GM23248 (cell line): ENCODE measurements at regions not wholly inside any gene's neighbourhood (a gene's known extent, or its start where the extent isn't known, plus 50 kb on each side); places are given as distances from the start of the nearest gene placed in this dataset.

Experiments
- DNase-seq: peaks from one replicate; pipeline ENCODE4 v3.0.0-alpha.2; 2015
- H2AFZ ChIP-seq: fragments of 200-600 bp; sonication (generic); 2 replicates; pipeline ENCODE4 v1.6.1; 2016; ENCODE audit warnings: antibody characterized with exemption
- H3F3A ChIP-seq: fragments of 200-600 bp; sonication (generic); 2 replicates; pipeline ENCODE4 v1.6.1; 2016; ENCODE audit warnings: mild to moderate bottlenecking, antibody characterized with exemption, mixed run types; ENCODE audit not compliant: insufficient read depth
- H3K27ac ChIP-seq: fragments of 200-600 bp; sonication (generic); 2 replicates; pipeline ENCODE4 v1.5.1; 2016; ENCODE audit warnings: mild to moderate bottlenecking
- H3K27me3 ChIP-seq: fragments of 200-600 bp; sonication (generic); replicated peaks from 2 replicates; pipeline ENCODE4 v1.6.1; 2016; ENCODE audit warnings: mild to moderate bottlenecking; ENCODE audit not compliant: insufficient read depth
- H3K36me3 ChIP-seq: fragments of 200-600 bp; sonication (generic); 2 replicates; pipeline ENCODE4 v1.6.1; 2016; ENCODE audit warnings: low read depth, mild to moderate bottlenecking
- H3K4me1 ChIP-seq: fragments of 200-600 bp; sonication (generic); 2 replicates; pipeline ENCODE4 v1.6.1; 2016; ENCODE audit warnings: mild to moderate bottlenecking; ENCODE audit not compliant: insufficient read depth
- H3K4me2 ChIP-seq: fragments of 200-600 bp; sonication (generic); one replicate; pipeline ENCODE4 v1.6.1; 2016; ENCODE audit warnings: mild to moderate bottlenecking; ENCODE audit not compliant: unreplicated experiment
- H3K4me3 ChIP-seq: fragments of 200-600 bp; sonication (generic); 2 replicates; pipeline ENCODE4 v1.5.1; 2016; ENCODE audit warnings: mild to moderate bottlenecking
- H3K79me2 ChIP-seq: fragments of 200-600 bp; sonication (generic); 2 replicates; pipeline ENCODE4 v1.6.1; 2016; ENCODE audit warnings: mild to moderate bottlenecking; ENCODE audit not compliant: insufficient read depth
- H3K9ac ChIP-seq: fragments of 200-600 bp; sonication (generic); 2 replicates; pipeline ENCODE4 v1.6.1; 2016; ENCODE audit warnings: mild to moderate bottlenecking
- H3K9me2 ChIP-seq: fragments of 200-600 bp; sonication (generic); 2 replicates; pipeline ENCODE4 v1.6.1; 2016; ENCODE audit warnings: mixed run types, mild to moderate bottlenecking, moderate library complexity; ENCODE audit not compliant: insufficient read depth
- H3K9me3 ChIP-seq: fragments of 200-600 bp; sonication (generic); one replicate; pipeline ENCODE4 v1.6.1; 2017; ENCODE audit warnings: low read depth
- H4K20me1 ChIP-seq: fragments of 200-600 bp; sonication (generic); 2 replicates; pipeline ENCODE4 v1.6.0; 2016; ENCODE audit not compliant: insufficient read depth
- EZH2 ChIP-seq: fragments of 200-600 bp; sonication (generic); IDR thresholded peaks from 2 replicates; pipeline ENCODE4 v1.6.1; 2018; ENCODE audit warnings: antibody characterized with exemption, mild to moderate bottlenecking; ENCODE audit not compliant: insufficient read depth, poor library complexity, severe bottlenecking
- EZH2phosphoT487 ChIP-seq: fragments of 200-600 bp; sonication (generic); IDR thresholded peaks from 2 replicates; pipeline ENCODE4 v1.6.1; 2018; ENCODE audit warnings: antibody characterized with exemption, moderate library complexity, mild to moderate bottlenecking, low read depth; ENCODE audit not compliant: insufficient read depth
- WGBS, 2 experiments: methylation state at CpG; one replicate each; pipeline ENCODE4 v1.1.6; 2015 to 2017; ENCODE audit warnings: low lambda C conversion rate in 2 of 2, low coverage in 1 of 2; ENCODE audit errors: missing lambda C conversion rate in 2 of 2; 5-methylcytosine and 5-hydroxymethylcytosine counted together
- in situ Hi-C: fragments of 300-500 bp; cut with MboI; formaldehyde crosslinking; loops from 2 replicates; pipeline ENCODE4 v1.15.0; 2020

- Histone ChIP-seq H3F3A (peaks cover 5% of the 10 kb centered on the region), H3K9ac (no peak overlapping the region), H3K79me2 (no peaks in the 10 kb centered on the region), H3K4me3 (no peak overlapping the region), H3K9me3 (no peaks in the 10 kb centered on the region), H4K20me1 (no peaks in the 10 kb centered on the region), H3K27ac (no peak overlapping the region), H3K27me3 (no peaks in the 10 kb centered on the region), H2AFZ (peak overlapping the region; percentile 45; the same call in 1 of the 2 replicates), H3K4me1 (no peaks in the 10 kb centered on the region), H3K4me2 (no peak overlapping the region), H3K36me3 (no peaks in the 10 kb centered on the region), H3K9me2 (no peaks in the 10 kb centered on the region)
- TF ChIP-seq EZH2 (no peak), EZH2phosphoT487 (no peak)
- WGBS, 2 experiments, result 83% methylated on average over 3 of the region's 3 CpGs
- in situ Hi-C loops, result no loop called here
- DNase-seq, result peak; percentile 20
Observed at GRCh38 chr6:7047966-7048365, 59.8 kb upstream of the RREB1 start.

- no peak for DNase-seq
- in situ Hi-C loops, result no loop called here
- Histone ChIP-seq H3K9ac (no peak overlapping the region), H2AFZ (no peak overlapping the region), H3K27me3 (no peaks in the 10 kb centered on the region), H4K20me1 (no peaks in the 10 kb centered on the region), H3K79me2 (no peaks in the 10 kb centered on the region), H3K4me1 (no peaks in the 10 kb centered on the region), H3K9me3 (no peaks in the 10 kb centered on the region), H3F3A (peaks cover 5% of the 10 kb centered on the region), H3K27ac (no peak overlapping the region), H3K4me3 (no peak overlapping the region), H3K9me2 (no peaks in the 10 kb centered on the region), H3K4me2 (no peak overlapping the region), H3K36me3 (no peaks in the 10 kb centered on the region)
- no peak for TF ChIP-seq EZH2phosphoT487
- TF ChIP-seq EZH2, result no peak
- 67 to 77% methylated on average over 2 of the region's 2 CpGs for WGBS, 2 experiments
Observed at GRCh38 chr6:7048894-7049293, 58.9 kb upstream of the RREB1 start.

- Histone ChIP-seq H3K4me2 (no peak overlapping the region), H2AFZ (no peak overlapping the region), H3K36me3 (no peaks in the 10 kb centered on the region), H3K79me2 (no peaks in the 10 kb centered on the region), H3K9me3 (no peaks in the 10 kb centered on the region), H4K20me1 (no peaks in the 10 kb centered on the region), H3K27me3 (no peaks in the 10 kb centered on the region), H3K4me3 (no peak overlapping the region), H3K4me1 (no peaks in the 10 kb centered on the region), H3K9me2 (no peaks in the 10 kb centered on the region), H3F3A (peaks cover 5% of the 10 kb centered on the region), H3K9ac (no peak overlapping the region), H3K27ac (no peak overlapping the region)
- TF ChIP-seq EZH2phosphoT487 (no peak), EZH2 (no peak)
- 62 to 64% methylated on average over 2 of the region's 2 CpGs for WGBS, 2 experiments
- peak; percentile 10 for DNase-seq
- in situ Hi-C loops, result no loop called here
Observed at GRCh38 chr6:7050004-7050403, 57.8 kb upstream of the RREB1 start.

DNA sequence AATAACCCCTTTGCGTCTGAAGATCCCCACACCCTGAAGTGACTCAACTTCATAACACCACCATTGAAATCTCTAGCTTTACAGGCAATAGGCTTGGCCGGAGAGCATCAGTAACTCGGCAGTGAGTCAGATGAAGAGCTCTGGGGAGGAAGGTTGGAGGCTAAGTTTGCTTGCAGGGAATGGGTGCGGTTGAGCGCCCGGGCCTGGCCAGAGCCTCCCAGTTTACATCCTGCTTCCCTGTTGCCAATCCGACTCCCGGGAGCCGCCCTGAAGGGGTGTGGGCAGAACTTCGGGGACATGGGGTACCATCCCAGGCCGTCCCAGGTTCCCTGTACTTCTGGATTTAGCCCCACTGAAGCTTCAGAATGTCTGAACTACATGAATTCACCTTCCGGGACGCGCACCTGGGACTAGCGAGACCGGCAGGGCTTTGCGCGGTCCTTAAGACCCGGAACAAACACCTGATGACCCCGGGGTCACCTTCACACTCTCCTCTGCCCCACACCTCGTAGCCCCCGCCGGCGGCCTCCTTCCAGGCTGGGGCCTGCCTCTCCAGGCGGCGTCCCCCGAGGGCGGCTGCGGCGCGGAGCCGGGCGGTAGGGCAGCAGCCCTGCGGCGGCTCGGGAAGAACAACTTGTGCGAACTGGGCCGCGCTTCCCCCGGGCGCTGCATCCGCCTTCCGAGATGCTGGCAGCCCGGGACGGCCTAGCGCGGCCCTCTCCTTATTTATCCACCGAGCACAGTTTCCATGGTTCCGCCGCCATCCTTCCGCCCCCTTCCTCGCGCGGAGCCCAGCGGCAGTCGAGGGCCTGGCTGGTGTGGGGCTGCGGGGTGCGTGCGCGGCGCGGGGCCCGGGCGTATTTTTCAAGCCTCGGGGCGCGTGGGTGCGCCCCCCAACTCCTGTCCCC is 56.6 kb upstream of the RREB1 start:
- in situ Hi-C loops, result no loop called here
- Histone ChIP-seq H3K4me2 (peak overlapping the region; percentile 44), H3K27me3 (no peaks in the 10 kb centered on the region), H3K4me1 (no peaks in the 10 kb centered on the region), H3K27ac (peak overlapping the region; percentile 45), H3F3A (peaks cover 5% of the 10 kb centered on the region), H3K36me3 (no peaks in the 10 kb centered on the region), H4K20me1 (no peaks in the 10 kb centered on the region), H3K9ac (peak overlapping the region; percentile 69), H3K79me2 (no peaks in the 10 kb centered on the region), H2AFZ (peak overlapping the region; percentile 84), H3K4me3 (peak overlapping the region; percentile 67), H3K9me2 (no peaks in the 10 kb centered on the region), H3K9me3 (no peaks in the 10 kb centered on the region)
- DNase-seq, result peak; percentile 78
- no peak for TF ChIP-seq EZH2
- no peak for TF ChIP-seq EZH2phosphoT487
- 15 to 23% methylated on average over 55 to 57 of the region's 68 CpGs for WGBS, 2 experiments
